Fibroblast of pulmonary artery (primary cell): ENCODE measurements at regions not wholly inside any gene's neighbourhood (a gene's known extent, or its start where the extent isn't known, plus 50 kb on each side); places are given as distances from the start of the nearest gene placed in this dataset.
"Not testable (repeated sequence)": the region's sequence is repeated elsewhere in the genome, so short reads cannot be mapped to it uniquely, and the experiment has no call there.

ENCODE experiments used
- DNase-seq: peaks from one replicate; pipeline ENCODE4 v3.0.0-alpha.2; 2010; ENCODE audit warnings: low read depth
- H3K4me3 ChIP-seq: replicated peaks from 2 replicates; pipeline ENCODE4 v1.5.1; 2011; ENCODE audit warnings: low read depth, mild to moderate bottlenecking, control low read depth, low read length, moderate library complexity
- CTCF ChIP-seq: IDR thresholded peaks from 2 replicates; pipeline ENCODE4 v1.5.1; 2011; ENCODE audit warnings: mild to moderate bottlenecking, control low read depth, low read length, inconsistent platforms; ENCODE audit errors: missing control alignments

- TF ChIP-seq CTCF = peak; percentile 64
- peak; percentile 41 for DNase-seq
- no peak overlapping the region for H3K4me3 ChIP-seq
Measured at GRCh38 chr11:12599408-12600143, 74.6 kb upstream of the TEAD1 start.

GRCh38 chr11:12600829-12601228 is 73.4 kb upstream of the TEAD1 start:
- no peak overlapping the region for H3K4me3 ChIP-seq
- no peak for TF ChIP-seq CTCF
- DNase-seq = no peak

GRCh38 chr11:12602421-12602820 is 71.8 kb upstream of the TEAD1 start:
- no peak for TF ChIP-seq CTCF
- no peak overlapping the region for H3K4me3 ChIP-seq
- DNase-seq = peak; percentile 23

GRCh38 chr11:12603143-12604088 is 70.8 kb upstream of the TEAD1 start:
- DNase-seq = no peak
- TF ChIP-seq CTCF = no peak
- no peak overlapping the region for H3K4me3 ChIP-seq

GRCh38 chr11:12604557-12605153 is 69.6 kb upstream of the TEAD1 start:
- no peak for TF ChIP-seq CTCF
- no peak overlapping the region for H3K4me3 ChIP-seq
- no peak for DNase-seq

- peak; percentile 76 for DNase-seq
Measured at GRCh38 chr11:12606597-12606996, 67.6 kb upstream of the TEAD1 start.

GRCh38 chr11:12608678-12609077 is 65.5 kb upstream of the TEAD1 start:
- not testable (repeated sequence) for DNase-seq, H3K4me3 ChIP-seq

More at GRCh38 chr11:12606597-12606996, 67.6 kb upstream of the TEAD1 start:
- H3K4me3 ChIP-seq = no peak overlapping the region
- no peak for TF ChIP-seq CTCF
